ENCODE measurements at regions not wholly inside any gene's neighbourhood (a gene's known extent, or its start where the extent isn't known, plus 50 kb on each side); places are given as distances from the start of the nearest gene placed in this dataset.
"Not testable (repeated sequence)": the region's sequence is repeated elsewhere in the genome, so short reads cannot be mapped to it uniquely, and the experiment has no call there.

GRCh38 chr11:49823188-49823587, 129.0 kb upstream of the OR4C13 start:
- DNase-seq: not testable (repeated sequence)

- not testable (repeated sequence) for DNase-seq
Observed at GRCh38 chr11:49850541-49850940, 101.7 kb upstream of the OR4C13 start.

- no peak for DNase-seq
Observed at GRCh38 chr11:49851511-49851910, 100.7 kb upstream of the OR4C13 start.

- no peak for DNase-seq
Observed at GRCh38 chr11:49851971-49852389, 100.2 kb upstream of the OR4C13 start.

GRCh38 chr11:49888875-49889274, 63.3 kb upstream of the OR4C13 start:
- not testable (repeated sequence) for DNase-seq

GRCh38 chr11:49891910-49892671, 60.1 kb upstream of the OR4C13 start:
- not testable (repeated sequence) for DNase-seq

- not testable (repeated sequence) for DNase-seq
Observed at GRCh38 chr11:49893442-49893841, 58.7 kb upstream of the OR4C13 start.
